ENCODE measurements at regions not wholly inside any gene's neighbourhood (a gene's known extent, or its start where the extent isn't known, plus 50 kb on each side); places are given as distances from the start of the nearest gene placed in this dataset.

DNA sequence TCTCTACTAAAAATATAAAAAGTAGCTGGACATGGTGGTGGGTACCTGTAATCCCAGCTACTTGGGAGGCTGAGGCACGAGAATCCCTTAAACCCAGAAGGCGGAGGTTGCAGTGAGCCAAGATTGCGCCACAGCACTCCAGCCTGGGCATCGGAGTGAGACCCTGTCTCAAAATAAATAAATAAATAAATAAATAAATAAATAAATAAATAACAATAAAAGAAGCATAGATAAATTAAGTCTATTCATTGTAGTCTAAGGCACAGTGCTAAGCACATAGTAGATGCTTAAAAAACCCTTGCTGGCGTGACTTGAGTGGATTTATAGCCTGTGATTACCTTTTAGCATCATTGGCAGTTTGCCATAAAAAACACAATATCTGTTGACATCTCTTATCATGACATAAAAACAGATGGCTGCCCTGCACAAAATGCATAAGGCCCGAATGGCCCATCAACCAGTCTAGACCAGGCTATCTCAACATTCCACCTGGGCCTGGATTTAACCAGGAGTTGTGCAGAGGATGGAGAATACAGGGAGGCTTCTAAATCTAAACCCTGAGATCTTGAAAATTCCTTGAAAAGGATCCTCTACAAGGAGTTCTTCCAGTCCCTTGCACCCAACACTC lies 94.9 kb downstream of the PRLHR start:
- no peak for FAIRE-seq

DNA sequence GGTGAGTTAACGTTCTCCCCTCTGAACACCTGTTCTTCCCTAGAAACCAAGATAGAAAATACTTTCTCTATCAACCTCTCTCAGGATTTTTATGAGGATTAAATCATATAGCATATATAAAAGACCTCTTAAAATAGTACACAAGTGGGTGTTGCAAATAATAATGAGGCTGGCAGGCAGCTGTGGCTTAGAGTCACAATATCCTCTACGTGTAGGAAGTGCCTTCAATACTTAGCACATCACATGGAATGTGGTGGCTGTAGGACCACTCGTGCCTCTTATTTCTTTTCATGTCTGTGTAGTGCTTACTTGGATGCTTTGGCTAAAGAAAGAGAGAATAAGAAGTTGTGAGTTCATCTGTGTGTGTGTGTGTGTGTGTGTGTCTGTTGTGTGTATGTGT lies 96.3 kb downstream of the PRLHR start:
- FAIRE-seq, result no peak

DNA sequence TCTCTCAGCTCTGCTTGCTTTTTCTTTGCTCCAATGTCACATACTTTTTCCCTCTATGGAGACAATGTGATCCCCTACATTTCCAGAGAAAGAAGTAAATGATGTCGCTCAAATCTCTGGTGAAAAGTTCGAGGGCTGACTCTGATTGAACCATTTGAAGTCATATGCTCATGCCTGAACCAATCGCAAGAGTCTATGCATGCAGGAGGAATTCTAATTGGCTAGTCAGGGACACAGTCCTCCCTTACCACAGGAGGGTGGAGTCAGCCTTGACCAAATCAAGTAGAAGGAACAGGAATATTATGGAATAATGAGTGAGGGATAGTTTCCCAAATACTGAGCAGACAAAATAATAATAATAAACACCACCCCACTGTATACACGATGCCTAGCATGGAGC lies 96.8 kb downstream of the PRLHR start:
- no peak for FAIRE-seq

DNA sequence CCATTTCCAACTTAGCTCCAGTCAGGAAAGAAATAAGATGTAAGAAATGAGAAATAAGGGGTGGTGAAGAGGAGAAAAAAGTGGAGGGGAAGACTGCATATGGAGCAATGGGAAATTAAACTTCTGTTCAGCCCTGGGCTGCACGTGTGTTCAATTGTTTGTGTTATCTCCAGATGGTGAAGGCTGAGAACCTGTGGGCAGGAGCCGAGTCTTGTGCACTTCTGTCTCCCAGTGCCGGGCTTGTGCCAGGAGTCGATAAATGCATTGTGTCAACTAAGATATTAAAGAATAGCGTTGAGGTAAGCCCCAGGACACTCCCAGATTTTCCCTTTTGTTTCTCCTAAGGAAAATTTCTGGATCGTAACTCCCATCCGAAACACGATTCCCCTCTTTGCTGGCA lies 98.2 kb downstream of the PRLHR start:
- FAIRE-seq, result no peak

DNA sequence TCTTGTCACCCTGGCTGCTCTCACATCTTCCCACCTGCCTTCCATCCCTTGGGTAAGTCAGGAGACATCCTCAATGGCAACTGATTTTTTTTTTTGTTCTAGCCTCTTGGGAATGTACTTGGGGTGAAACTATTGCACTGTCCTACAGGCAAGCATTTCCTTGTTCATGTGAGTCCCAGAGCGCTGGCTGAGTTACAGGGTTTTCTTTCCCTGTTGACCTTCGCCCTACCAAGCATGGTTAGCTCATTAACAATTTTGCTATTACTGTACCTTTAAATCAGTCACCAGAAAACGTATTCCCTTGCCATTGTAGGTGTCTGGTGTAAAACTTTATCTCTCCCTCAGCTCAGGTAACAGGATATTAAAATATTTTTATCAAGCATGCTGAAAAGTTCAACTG lies 98.9 kb downstream of the PRLHR start:
- no peak for FAIRE-seq

DNA sequence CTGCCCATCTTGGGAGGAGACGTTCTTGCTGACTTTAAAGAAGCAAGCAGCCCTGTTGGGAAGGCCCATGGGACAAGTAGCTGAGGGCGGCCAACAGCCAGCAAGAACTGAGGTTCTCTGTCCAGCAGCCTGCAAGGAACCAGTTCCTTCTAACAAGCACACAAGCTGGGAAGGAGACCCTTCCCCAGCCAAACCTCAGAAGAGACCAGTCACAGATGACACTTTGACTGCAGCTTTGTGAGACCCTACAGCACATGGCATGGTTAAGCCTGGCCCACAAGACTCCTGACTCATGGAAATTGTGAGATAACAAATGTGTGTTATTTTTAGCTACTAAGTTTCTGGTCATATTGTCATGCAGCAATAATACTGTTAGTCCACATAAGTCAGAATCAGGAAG lies 99.9 kb downstream of the PRLHR start:
- no peak for FAIRE-seq

DNA sequence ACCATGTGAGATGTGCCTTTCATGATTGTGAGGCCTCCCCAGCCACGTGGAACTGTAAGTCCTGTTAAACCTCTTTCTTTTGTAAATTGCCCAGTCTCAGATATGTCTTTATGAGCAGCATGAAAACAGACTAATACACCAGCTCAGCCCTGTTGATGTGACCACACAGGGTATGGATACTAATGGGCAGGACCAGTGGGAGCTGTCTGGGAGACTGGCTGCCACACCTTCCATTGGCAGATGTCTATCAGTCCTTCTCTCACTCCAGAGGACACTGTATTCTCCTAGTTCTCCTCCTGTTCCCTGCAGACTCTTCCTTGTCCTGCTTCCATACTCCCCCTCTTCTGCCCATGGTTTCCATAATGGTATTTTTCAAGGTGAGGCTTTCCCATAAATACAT lies 104.4 kb downstream of the PRLHR start:
- FAIRE-seq, result no peak

DNA sequence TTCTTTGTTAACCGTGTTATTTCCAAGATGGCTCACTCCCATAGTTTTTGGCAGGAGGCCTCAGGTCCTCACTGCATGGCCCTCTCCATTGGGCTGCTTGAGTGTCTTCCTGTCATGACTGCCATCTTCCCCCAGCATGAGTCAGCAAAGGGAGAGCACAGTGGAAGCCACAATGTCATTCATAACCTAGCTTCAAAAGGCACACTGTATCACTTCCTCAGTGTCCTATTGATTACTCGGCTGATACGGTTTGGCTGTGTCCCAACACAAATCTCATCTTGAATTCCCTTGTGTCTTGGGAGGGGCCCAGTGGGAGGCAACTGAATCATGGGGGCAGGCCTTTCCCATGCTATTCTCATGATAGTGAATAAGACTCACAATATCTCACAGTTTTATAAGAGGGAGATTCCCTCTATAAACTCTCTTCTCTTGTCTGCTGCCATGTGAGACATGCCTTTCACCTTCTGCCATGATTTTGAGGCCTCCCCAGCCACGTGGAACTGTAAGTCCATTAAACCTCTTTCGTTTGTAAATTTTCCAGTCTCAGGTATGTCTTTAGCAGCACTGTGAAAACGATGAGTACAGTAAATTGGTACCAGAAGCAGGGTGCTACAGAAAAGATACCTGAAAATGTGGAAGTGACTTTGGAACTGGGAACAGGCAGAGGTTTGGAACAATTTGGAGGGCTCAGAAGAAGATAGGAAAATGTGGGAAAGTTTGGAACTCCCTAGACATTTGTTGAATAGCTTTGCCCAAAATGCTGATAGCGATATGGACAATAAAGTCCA lies 106.5 kb downstream of the PRLHR start:
- FAIRE-seq, result no peak

DNA sequence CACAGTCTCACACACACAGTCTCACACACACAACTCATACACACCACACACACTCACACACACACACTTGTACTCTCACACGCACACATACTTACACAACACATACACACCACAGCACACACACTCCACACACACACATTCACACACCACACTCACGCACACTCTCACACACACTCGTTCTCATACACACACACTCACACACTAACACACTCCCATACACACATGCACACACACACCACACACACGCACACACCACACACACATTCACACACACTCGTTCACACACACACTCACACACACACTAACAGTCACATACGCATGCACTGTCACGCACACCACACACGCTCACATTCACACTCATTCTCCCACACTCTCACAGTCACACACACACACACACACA lies 109.8 kb downstream of the PRLHR start:
- no peak for FAIRE-seq

DNA sequence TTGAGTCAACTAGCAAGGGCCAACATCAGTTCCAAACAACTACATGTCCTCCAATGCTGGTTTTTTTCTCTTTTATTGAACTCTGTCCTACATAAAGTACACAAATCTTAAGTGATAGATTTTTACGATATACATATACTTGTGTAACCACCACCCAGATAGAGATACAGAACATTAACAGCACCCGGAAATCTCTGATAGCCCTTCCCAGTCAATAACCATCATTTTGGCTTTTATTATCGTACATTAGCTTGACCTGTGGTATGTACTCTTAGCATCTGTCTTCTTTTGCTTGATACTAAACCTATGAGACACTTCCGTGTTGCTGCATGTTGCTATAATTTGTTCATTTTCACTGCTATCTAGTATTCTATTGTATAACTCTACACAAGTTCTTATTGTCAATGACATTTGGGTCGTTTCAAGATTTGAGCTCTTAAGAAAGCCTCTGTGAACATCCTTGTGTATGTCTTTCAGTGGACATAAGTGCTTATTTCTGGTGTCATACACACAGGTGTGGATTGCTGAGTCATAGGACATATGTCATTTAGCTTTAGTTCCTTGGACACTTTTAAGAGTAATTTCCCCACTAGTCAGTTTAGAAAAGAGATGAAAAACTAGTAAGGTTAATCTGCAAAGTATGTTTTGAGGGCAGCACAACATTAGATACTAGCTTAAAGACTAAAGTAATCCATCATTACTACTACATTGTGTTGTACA lies 111.1 kb downstream of the PRLHR start:
- FAIRE-seq, result no peak

DNA sequence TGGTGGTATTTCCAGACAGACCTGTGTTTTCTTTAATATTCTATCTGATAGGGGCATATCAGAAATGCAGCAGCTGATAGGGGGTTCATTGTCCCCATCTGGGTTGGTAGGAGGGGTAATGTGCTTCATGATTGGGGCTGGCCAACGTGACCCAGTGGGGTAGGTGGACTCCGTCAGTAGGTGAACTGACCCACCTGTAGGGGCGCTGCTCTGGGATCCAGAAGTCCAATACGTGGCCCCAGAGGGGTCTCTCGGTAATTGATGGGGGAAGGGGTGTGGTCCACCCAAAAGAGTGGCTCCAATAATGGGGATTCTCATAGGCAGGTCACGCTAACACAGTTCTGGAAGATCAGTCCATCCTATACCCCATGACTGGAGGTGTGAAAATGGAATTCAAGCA lies 112.0 kb downstream of the PRLHR start:
- FAIRE-seq, result no peak

DNA sequence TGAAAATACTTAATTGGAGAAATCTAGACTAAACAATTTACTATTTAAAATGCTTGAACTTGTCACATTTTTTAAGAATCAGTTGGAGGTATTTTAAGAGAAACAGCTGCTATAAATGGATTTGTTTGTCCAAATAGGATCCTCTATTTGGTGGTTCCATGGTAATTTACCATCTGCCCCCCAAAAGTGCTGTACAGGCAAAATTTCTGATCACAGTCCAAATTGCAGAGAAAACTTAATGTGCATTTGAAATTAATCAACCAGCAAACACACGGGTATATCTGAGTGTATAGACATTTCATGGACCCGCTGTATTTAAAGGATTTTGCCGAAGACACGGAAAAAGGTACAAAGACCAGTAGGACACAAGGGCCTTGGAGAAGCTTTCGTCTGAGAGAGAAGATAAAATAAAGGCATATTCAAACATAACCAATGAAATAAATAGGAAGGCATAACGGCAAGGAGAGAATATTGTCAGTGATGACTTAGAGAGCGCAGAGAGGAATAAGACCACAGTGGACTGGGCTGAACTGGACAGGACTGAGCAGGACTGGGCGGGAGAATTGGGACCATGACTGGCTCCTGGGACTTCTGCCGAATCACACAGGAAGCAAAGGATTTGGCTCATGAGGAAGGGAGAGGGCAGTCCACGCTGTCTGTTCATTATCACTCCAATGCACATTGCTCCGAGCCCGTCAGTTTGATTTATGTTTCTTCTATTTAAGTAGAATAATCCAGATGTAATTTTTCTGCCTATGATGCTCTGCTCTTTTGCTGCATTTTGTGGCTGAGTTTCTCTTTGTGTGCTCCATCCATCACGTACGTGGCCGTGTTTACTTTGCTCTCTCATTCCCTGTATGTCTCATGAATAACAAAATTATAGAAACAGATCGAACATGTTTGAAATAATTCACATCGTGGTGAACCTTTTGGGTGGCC lies 112.8 kb downstream of the PRLHR start:
- FAIRE-seq, result no peak

DNA sequence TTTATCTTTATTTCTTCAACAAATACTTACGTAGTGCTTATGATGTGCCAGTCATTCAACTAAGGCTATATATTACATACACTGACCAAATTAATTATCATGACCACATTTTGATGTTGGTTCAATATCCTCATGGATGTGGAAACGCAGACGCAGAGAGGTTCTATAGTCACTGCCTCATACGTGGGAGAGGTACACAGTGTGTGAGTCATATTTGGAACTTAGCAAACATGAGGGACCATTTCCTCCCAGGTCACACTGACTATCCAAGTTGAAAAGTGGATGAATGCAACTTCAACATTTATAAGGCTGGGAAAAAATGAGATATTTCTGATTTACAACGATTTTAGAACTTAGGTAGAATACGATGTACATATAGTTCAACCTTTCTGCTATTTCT lies 113.6 kb downstream of the PRLHR start:
- FAIRE-seq, result no peak

DNA sequence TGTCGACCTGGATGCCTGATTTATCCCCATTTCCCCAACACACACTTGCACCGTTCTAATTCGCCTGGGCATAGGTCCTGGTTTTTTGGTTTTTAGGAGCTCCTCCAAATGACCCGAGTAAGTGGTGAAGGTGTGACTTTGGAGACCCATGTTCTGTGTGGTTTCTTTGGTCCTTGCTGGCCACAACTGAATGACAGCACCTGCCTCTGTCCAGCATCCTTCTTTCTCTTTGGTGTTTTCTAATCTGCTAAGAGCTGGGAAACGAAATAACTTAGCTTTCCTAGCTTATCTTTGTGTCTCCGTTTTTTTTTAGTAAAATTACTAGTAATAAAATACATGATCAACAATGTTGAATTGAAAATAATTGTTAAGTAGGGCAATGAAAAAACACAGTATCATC lies 120.2 kb downstream of the PRLHR start:
- FAIRE-seq, result no peak

DNA sequence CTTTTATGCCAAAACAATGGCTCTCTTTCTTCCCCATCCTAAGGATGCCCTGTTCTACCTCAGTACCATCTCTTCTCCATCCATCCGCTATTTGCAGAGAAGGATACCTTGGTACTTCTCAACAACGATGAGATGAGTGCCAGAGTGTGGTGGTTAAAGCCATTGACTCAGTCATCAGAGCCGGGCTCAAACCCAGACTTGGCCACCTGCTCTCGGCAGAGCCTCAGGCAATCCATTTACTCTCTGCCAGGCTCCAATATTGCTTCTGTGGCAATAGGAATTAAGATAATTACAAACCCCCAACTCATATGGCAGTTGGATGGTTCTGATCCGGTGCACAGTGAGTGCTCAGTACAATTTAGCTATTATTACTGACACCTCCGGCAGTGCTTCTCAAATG lies 121.3 kb downstream of the PRLHR start:
- FAIRE-seq, result no peak

DNA sequence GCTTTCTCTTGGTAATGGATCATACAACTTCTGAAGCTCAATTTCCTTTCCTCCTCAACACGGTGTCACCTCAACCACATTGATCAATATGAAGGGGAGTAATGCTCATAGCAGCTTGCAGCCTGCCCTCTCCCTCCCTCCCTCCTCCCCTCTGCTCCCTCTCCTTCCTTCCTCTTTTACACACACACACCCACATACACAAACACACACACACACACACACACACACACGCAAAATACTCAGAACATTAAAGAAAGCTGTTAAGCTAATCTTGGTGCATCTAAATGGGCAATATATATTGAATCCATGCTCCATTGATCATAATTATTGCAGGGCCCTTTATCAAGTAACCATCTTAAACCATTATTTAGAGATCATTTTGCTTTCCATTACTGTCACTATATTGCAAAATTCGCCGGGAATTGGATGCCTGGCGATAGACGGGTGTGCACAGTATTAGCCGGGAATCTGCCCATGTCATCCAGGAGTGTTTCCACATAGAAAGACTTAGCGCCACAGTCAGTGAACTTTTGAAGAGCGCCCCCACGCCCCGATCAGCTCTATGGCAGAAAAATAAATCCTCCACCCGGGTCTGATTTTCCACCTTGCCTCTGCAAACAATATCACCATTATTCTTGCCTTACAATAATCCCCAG lies 122.0 kb downstream of the PRLHR start:
- FAIRE-seq, result no peak

DNA sequence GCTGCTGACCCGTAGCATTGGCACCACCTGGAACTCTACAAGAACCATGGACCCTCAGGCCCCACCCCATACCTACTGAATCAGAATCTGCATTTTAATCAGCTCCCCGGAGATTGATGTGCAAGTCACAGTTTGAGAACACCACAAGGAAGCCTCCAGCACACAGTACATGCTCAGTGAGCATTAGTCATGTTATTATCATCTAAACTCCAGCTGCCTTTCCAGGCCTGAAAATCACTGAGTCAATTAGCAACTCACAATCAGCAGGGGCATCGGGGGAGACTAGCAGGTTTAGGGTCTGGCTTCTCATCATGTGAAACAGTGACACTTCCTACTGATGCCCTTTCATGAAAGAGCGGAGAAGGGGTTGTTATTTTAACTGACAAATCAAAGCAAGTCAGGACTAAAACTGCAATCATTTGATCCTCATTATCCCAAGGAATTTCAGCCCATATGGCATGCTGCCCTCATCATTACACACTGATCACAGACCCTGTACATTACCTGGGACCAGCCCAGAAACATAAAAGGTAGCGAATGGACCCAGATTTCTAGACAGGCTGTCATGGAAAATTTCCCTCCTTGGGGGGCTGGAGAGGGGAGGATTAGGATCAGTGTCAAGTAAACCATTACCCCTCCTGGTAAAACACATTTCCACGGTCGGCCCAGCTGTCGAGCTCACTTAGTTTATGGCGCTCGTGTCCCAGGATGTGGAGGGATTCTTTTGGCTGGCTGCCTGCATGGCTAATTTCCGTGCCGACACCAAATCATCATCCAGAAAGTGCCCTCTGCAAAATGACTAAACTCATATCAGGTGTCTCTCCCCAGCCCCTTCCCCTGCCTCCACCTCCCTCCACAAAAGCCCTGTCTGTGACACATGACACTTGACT lies 122.8 kb downstream of the PRLHR start:
- FAIRE-seq, result no peak

DNA sequence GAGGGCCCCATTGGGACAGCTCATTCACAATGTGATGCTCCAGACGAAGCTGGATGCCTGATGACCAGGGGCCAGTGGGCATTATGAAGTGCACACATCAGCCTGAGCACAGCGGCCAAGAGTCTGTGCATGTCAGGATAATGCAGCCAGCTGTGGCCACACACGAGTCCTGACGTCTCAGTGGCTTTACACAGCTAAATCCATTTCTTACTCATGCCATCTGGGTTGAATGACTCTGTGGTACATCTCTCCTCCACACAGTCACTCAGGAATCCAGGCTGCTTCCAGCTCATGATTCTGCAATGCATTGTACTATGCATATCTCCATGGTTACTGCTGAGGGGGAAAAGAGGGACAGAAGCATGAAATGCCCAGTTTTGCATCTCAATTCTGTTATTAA lies 123.6 kb downstream of the PRLHR start:
- FAIRE-seq, result no peak

DNA sequence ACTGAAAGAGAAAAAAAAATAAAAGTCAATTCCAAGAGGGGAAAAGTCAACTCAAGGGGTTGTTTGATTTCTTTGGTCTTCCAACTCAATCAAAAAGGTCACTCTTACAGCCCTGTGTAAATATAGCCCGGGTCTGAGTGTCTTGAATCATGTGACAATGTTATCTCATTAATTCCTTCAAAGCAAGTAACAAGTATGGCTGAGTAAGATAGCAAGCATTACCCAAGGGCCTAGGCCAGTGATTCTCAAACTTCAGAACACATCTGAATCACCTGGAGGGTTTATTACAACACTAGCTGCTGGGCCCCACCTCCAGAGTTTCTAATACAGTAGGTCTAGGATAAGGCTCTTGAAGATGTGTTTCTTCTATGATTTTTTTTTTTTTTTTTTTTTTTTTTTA lies 125.0 kb downstream of the PRLHR start:
- no peak for FAIRE-seq

DNA sequence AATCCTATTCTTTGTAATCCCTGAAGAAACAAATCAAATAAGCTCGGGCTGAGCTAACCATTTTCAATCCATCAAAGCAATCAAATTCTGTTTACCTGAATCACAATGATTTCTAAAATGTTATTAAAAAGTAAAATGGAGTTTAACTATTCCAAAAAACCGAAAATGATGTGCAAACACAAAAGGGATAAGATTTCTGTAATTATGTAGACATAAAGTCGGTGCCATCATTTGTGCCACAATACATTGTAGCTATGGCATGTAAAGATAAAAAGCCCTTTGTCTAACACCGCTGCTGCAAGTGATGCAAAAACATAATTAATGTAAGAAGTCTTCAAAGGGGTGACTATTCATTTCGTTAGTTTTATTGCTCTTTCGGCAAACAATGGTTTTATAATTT lies 125.1 kb upstream of the FAM204A start:
- no peak for FAIRE-seq

DNA sequence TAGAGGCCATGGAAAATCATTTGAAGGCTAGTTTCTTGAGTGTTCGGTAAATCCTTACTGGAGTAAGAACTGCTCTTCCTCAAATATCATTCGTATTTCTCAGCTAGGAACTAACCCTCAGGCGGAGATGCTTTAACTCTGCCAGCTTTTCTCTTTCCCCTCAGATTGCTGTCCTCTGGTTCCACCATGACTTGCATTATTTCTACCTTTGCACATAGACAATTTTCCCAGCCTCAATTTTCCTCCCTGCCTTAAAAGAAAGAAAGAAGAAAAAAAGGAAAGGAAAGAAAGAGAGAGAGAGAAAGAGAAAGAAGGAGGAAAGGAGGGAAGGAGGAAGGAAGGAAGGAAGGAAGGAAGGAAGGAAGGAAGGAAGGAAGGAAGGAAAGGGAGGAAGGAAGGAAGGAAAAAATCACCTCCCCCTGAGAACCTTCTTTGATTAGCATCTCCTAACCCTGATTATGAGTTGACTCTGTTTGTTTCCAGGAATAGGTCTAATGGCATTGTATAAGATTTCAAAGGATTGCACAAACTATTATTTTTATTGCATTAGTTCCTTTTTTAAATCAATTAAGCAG lies 123.3 kb upstream of the FAM204A start:
- no peak for FAIRE-seq

All from A204.1 (cell line).